GM04504 (cell line): ENCODE measurements at regions not wholly inside any gene's neighbourhood (a gene's known extent, or its start where the extent isn't known, plus 50 kb on each side); places are given as distances from the start of the nearest gene placed in this dataset.

Source experiments
- DNase-seq: peaks from one replicate; pipeline ENCODE4 v3.0.0-alpha.2; 2012; ENCODE audit warnings: low read depth

- DNase-seq, result no peak
These were observed 1176.9 kb upstream of the NUDT12 start for GRCh38 chr5:104739503-104739902.

DNA sequence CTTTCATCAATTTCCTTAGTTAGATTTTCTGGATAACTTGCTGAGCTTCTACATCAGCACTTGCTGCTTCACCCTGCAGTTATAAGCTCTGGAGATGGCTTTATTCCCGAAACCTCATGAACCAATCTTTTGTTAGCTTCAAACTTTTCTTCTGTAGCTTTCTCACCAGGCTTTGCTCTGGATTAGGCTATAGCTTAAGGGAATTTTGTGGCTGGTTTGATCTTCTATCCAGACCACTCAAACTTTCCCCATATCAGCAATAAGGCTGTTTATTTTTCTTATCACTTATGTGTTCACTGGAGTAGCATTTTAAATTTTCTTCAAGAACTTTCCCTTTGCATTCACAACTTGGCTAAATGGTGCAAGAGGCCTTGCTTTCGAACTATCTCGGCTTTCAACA is 1173.5 kb upstream of the NUDT12 start:
- DNase-seq, result no peak

GRCh38 chr5:104734046-104734445 is 1171.5 kb upstream of the NUDT12 start:
- DNase-seq, result no peak

DNA sequence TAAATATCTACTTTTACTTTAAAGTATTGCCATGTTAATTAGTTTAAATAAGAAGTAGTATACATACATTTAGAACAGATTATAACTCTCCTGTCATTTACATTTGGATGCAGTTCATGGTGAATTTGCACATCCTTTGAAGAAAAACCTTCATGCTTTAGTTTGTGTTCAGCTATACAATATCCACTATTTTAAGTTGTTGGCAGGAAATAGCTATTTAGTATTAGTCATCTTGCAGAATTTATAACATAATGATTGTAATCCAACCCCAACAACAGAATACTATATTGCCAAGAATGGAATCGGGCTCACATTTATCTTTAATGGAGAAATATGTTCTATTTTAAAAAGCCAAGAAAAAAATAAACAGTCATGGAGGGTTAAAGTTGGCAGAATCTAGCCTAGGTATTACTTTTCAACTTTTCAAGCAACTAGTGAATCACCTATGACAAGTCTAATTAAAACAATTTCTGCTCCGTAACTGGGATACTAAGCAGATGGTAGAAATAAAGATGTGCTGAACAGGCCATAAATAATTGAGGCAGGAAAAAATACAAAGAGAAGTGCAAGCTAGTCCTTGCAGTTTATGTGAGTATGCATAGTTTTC is 1170.6 kb upstream of the NUDT12 start:
- DNase-seq, result no peak

DNA sequence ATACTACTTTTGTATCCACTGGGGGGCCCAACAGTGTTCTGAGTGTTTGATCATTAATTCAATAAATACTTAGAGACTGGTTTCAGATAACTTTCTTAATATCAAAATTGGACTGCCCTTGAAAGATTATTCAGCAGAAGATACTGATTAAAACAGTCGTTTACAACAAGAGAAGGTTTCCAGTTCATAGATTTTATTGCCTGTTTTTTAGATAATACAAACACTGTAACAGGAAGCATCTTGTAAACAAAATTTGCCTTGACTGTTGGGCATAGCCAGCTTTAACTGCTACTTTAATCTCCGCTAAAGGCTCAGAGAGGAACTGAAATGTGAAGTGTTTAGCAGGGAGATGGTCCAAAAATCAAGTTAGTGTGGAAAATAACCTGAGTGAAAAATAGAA is 1168.7 kb upstream of the NUDT12 start:
- DNase-seq, result no peak

GRCh38 chr5:104708027-104708426 is 1145.4 kb upstream of the NUDT12 start:
- DNase-seq, result no peak

DNA sequence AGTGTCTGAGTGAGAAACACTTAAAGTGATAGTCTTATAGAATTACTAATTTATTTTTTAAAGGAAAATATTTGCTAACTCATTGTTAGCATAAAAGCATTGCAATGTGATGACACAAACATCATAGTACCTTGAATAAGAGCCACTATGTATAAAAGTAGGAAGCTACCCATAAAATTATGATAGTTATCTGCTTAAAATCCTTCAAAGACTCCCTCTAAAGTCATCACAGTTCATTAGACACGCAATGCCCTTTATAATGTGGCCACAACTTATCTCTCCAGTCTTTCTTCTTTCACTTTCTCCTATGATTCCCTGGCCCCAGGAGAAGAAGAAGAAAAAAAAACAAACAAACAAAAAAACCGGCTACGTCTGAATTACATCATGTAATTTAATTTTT is 1144.0 kb upstream of the NUDT12 start:
- no peak for DNase-seq

GRCh38 chr5:104702212-104702611 is 1139.6 kb upstream of the NUDT12 start:
- DNase-seq, result no peak

- no peak for DNase-seq
These were observed 1136.8 kb upstream of the NUDT12 start for GRCh38 chr5:104699438-104699837.

- DNase-seq, result no peak
These were observed 1098.7 kb upstream of the NUDT12 start for GRCh38 chr5:104661256-104661655.

GRCh38 chr5:104659497-104659896 is 1096.9 kb upstream of the NUDT12 start:
- no peak for DNase-seq

GRCh38 chr5:104652271-104652861 is 1089.8 kb upstream of the NUDT12 start:
- DNase-seq, result no peak

DNA sequence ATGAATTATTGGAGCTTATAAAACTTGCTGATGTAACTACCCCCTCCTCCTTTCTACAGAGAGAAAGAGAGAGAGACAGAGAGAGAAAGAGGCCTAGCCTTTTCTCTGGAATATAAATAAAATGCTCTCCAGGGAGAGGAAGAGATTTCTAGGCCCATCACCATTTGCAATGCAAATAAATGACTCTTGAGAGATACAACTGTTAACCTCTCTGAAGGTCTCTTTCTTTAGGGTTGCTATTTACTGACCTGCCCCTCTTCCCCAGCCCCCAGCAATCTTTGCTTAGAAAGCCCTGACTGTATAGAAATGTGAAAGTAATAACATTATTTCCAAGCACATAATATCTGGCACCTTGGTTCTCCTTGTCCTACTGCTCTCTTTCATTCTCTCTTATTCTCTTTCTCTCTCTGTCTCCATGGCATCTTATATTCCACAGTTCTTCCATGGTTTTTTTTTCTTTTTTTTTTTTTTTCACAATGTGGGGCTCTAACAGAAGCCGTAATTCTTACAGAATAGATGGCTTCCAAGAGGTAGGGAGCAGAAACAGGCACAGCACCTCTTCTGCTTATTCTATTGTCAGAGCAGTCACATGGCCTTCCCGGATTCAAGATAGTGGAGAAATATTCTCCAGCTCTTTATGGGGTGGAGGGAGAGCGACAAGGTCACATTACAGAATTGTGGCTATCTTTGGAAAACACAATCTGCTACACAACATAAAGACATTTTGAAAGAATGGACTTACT is 1087.9 kb upstream of the NUDT12 start:
- no peak for DNase-seq

DNA sequence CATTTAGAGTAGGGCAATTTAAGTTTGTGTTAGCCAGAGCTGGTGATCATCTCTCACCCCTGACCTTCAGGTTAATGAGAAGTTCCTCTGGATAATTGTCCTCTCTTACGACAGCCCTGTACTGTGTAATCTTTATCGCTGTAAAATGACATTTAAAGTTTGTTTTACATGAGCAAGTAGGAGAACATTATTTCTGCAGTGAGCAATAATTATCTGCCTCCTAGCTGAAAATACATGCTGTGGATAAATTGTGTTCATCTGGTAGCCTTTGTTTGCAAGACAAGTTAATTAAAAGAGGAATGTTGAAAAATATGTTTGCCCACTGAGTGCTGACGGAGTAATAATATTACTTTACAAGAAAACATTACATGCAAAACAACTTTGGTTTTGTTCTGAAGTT is 1083.8 kb upstream of the NUDT12 start:
- no peak for DNase-seq

DNA sequence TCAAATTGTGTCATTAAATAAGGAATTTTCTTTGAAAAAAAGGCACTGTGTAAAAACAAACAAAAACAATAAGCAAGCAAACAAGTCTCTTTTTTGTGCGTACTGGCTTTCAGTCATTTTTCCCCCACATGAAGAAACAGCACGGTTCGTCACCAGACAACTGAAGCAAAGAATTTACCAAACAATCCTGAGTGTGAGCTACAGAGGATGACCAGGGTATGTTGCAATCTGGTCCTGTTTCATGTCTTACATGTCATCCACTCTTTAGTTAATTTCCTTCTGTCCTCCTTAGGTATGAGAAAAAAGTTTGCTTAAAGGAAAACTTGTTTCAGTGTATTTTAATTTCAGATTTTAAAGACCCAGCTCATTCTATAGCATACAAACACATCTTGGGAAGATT is 1080.7 kb upstream of the NUDT12 start:
- no peak for DNase-seq

- no peak for DNase-seq
These were observed 1072.6 kb upstream of the NUDT12 start for GRCh38 chr5:104635227-104635626.

DNA sequence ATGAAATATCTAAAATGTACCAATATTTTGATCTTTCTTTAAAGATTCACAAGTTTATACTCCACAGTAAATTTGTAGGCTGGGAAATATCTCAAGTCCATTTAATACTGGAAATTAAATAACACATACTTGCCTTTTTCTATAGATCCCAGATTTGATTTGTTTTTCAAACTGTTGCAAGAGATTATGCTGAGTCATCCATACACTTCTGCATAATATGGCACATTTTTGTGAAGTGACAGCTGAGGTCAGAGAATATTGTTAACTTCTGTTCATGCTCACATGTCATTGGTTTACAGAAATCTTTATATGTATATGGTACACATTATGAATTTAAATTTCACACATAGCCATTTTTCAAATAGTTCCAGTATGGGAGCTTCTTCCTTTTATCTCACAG is 1066.3 kb upstream of the NUDT12 start:
- no peak for DNase-seq

DNA sequence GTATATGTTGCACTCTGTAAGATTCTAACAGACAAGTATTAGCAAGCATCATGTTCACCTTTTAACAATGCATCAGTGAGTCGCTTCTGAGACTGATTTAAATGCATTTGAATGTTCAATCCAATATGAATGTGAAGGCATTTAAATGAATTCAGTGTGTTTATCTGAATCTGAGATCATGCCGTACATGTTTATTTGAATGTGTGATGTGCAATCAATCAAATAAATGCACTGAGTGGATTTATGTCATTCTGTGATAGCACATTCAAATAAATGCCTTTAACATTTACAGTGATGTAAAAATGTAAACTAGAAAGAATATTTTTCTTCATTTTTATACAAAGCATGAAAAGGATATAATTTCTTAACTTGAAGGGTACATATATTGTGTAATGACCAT is 1063.5 kb upstream of the NUDT12 start:
- no peak for DNase-seq

DNA sequence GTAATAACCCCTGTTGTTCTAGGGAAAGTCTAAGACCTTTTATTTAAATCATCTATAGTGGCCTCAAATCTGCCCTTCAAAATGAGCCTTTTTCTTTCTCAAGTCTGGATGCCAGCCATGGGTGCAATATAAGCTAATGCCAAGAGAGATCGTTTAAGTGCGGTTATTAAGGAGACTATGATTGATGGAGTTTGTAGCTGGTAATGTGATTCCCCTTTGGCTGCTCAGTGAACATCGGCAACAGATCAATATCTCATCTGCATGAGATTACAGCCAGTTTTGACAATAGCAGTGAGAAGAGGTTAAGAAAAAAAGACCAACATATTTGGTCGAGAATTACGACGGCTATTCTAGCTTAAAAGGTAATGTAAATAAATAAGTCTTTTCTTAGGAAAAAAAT is 1049.4 kb upstream of the NUDT12 start:
- no peak for DNase-seq

GRCh38 chr5:104611135-104611767 is 1048.7 kb upstream of the NUDT12 start:
- no peak for DNase-seq

DNA sequence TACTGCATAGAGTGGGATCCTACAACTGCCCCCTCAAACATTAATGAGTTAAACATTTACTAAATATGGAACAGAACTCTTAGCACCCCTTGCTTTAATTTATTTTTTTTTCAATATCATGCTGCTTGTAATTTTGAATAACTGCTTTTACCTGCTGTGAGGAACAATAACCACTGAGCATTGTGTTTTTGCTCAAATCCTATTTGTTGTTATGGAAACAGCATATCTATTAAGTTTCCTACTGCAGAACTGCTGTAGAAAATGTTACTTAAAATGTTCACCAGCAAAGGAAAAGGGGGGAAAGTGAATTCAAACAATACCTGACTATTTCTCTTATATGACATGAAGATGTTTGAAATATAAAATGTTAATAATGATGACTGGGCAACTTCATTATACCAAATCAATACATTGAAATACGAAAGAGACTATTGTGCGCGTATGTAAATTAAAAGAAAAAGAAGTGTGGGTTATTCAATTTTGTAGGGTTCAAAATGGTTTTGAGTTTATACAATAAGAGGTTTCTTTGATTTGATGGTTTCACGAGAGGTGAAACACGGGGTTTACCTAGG is 1043.8 kb upstream of the NUDT12 start:
- DNase-seq, result no peak

DNA sequence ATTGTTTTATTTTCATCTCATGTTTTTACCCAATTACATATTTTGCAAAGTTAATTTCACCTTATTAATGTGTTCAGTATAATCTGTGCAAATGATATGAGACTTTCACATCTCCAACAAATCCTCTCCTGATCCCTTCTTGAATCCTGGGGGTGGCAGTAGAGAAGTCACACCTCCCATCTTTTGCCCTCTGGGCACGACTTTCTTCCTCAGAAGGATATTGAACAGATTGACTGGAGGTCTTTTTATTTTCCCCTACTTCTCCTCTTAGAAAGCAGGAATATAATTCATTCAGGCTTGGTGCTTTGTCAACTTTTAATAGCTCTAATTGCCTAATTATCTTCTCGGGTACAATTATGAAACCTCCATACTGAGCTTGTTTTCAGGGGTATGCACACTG is 1037.1 kb upstream of the NUDT12 start:
- DNase-seq, result no peak

DNA sequence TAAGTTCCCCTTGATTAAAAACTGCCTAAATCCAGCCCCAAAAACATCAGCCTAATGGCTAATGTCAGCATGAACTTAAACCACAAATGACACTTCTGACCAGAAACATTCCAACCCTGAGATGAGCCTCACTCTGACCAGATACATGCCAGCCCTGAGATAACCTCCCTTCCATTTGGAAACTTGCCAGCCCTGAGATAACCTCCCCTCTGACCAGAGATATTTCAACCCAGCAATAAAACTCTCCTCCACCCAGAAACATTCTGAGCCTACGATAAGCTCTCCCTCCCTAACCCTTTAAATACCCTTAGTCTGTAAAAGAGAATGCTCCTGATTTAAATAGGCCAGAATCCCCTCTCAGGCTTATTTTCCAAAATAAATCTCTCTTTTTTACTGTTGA is 1035.7 kb upstream of the NUDT12 start:
- DNase-seq, result no peak
